NOMO-1 (cell line): ENCODE measurements at regions not wholly inside any gene's neighbourhood (a gene's known extent, or its start where the extent isn't known, plus 50 kb on each side); places are given as distances from the start of the nearest gene placed in this dataset.

ENCODE experiments used
- DNase-seq, 2 experiments: peaks; one replicate each; lab custom pipeline; 2025; ENCODE audit not compliant: unreplicated experiment in 2 of 2; lab: John Stamatoyannopoulos, UW

GRCh38 chr22:48575618-48576332 lies 1251.9 kb downstream of the BRD1 start:
- no peak for DNase-seq

DNA sequence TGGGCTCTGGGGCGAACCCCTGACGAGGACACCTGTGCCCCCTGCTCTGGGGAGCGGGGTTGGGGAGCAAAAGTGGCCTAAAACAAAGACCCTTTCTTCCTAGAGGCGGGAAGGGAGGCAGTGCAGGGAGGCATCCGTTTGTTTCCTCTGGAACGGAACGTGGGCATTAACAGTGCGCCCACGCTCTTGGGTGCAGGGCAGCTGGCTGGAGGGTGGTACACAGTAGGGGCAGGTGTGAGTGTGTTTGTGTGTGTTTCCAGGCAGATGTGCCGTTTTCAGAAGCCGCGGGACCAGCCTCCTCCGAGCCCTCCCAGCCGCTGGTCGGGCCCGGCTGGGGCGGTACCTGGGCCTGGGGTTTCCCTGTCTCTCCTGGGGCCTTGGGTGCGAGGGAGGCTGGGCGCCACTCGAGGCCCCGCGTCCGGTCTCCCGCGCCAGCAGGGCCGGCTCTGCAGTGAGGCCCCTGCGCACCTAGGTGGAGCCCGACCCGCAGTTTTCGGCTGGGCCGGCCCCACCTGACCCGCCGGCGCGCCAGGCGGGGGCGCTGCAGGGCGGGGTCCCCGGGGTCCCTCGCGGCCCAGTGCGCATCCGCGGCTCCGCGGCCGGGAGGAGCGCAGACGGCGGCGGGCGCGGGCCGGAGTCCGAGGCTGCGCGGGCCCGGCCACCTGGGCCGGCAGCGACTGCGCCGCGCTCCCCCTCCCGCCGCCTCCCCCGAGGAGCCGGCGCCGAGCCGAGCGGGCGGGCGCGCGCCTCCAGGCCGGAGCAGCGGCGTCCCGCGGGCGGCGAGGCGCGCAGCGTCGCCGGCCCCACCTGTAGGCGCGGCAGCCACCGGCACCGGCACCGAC lies 1252.7 kb downstream of the BRD1 start:
- no peak for DNase-seq

DNA sequence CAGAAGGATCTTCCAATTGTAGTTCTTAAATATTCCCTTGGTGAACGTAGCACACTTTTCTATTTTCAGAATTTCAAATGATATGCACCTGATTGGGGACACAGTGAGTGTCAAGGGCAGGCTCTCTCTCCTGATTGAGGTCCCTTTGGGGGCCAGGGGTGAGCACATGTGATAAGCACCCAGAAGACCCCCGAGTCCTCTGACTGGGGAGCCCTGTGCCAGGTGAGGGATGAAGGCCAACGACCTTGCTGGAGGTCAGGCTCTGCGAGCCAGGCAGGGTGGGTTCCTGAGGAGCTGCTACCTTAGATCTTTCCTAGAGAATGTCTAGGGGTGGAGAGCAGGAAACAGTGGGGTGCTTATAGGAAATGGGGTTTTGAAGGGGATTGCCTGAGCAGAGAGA lies 1253.9 kb downstream of the BRD1 start:
- DNase-seq, result no peak

DNA sequence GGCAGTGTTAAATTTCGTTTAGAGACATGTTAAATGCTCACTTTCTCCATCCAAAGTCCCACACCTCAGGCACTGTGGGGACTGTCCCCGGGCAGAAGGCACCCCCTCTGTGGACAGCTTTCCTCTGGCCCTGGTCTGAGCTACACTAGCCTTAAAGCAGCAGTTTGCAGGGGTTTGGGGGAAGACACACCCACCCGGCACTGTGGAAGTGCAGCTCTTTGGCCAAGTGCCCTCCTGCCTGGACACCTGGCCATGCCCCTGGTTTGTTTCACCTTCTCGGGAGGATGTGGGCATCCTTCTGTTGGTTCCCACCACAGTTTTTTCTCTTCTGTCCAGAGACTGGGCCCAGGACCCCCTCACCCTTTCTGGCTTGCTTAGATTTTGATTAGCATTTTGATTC lies 1254.7 kb downstream of the BRD1 start:
- no peak for DNase-seq

DNA sequence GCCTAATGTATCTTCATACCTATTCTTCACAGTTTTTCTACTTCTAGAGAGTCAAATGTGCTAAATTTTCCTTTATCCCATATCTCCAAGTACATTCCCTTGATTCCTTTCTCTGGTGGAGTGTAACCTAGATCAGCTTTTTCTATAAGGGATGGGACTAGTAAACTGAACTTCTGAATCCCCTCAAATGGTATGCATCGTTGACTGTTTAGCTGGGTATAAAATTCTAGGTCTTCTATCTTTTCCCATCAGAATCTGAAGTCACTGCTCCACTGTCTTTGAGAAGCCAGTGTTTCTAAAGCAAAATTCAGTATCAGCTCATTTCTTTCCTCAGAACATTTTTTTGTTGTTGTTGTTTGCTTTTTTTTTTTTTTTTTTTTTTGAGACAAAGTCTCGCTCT lies 1256.8 kb downstream of the BRD1 start:
- no peak for DNase-seq

DNA sequence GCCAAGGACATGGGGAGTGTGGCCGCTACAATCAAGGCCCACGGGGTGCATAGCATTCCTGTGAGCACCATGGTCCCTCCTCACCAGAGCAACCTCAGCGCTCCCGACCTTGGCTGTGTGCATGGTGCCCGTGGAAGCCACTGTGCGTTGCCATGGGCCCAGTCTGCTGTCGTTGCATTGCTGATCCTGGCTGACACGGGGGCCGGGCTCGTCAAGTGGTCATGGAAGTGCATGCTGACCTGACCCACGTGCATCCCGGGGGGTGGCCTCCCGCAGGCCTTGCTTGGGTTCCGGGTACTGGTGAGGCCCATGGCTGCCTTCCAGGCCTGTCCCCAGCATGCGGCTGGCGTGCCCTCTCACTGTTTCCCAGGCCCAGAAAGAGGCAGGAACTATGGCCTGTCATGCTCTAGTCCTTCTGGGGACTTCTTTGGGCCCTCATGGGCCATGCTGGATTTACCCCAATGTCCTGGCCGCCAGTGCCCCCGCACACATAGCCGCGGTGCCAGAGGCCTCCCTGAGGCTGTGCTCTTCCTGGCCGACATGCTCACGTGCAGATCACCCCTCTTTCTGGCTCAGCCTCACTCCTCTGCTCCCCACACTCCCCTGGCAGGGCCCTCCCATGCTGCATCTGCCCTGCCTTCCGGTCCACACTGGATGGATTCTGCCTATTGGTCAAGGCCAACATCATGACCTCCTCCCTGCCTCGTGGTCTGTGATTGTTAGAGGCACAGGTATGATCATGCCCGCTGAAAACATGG lies 1258.0 kb downstream of the BRD1 start:
- DNase-seq, result no peak

GRCh38 chr22:48568736-48569330 lies 1258.8 kb downstream of the BRD1 start:
- no peak for DNase-seq

GRCh38 chr22:48567213-48567975 lies 1260.3 kb downstream of the BRD1 start:
- DNase-seq, result no peak

DNA sequence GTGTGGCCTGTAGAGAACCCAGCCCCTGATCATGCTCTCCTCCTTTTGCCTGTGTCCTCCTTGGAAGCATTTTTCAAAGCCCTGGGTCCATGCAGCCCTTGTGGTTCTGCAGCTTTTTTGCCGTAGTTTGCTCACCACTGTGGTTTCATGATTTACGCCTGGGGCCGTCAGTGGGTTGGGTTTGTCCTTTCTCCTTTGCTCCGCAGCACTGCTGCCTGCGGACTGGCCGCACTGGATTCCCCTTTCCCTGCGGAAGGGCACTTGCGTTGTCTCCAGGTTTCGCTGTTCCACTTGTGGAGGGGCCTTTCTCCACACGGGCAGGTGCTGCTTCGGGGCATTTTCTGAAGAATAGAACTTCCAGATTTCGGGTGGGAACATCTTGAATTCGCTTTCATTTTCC lies 1260.9 kb downstream of the BRD1 start:
- DNase-seq, result no peak

DNA sequence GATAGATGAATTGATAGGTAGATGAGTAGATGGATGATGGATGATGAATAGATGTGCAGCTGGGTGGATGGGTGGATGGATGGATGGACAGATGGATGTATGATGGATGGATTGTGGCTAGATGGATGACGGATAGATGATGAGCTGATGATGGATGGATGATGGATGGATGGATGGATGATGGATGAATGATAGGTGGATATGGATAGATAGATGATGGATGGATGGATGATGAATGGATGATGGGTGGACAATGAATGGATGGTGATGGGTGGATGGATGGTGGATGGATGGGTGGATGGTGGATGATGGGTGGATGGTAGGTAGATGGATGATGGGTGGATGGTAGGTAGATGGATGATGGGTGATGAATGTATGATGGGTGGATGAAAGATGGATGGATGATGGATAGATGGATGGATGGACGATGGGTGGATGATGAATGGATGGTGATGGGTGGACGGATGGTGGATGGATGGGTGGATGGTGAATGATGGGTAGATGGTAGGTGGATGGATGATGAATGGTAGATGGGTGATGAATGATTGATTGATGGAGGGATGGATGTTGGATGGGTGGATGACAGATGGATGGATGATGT lies 1261.7 kb downstream of the BRD1 start:
- DNase-seq, result no peak

DNA sequence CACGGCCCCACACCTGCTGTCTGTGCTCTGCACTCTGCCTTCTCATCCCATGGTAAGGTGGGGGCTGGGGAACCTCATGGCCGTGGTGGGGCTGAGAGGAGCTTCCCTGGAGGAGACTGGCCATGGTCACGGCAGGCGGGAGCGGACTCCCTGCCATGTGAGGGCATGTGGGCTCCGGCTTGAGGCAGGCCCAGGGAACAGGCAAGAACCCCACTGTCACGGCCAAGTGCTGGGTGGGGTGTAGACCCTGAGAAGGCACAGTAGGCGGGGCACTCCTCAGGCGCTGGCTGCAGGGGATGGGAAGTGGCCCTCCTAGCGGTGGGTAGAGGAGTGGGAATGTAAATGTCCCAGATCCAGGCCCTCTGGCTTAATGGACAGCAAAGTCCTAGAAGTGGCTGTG lies 1262.7 kb downstream of the BRD1 start:
- DNase-seq, result no peak

DNA sequence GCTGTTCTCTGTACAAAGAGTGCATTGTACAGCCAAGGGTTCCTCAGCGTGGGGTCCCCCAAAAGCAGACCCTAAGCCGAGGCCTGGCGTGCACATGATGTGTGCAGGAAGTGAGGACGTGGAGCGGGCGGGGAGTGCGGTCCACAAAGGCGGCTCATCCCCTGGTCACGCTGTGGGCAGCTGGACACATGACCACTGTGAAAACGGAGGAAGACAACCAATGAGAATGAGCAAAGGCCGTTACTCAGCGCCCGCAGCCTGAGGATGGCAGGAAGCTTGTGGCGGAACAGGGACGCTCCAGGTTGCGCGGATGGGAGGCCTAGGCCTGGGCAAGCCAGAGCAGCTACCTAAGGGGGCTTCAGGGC lies 1263.7 kb downstream of the BRD1 start:
- no peak for DNase-seq

- no peak for DNase-seq
Observed at GRCh38 chr22:48563118-48563965, 1264.3 kb downstream of the BRD1 start.

DNA sequence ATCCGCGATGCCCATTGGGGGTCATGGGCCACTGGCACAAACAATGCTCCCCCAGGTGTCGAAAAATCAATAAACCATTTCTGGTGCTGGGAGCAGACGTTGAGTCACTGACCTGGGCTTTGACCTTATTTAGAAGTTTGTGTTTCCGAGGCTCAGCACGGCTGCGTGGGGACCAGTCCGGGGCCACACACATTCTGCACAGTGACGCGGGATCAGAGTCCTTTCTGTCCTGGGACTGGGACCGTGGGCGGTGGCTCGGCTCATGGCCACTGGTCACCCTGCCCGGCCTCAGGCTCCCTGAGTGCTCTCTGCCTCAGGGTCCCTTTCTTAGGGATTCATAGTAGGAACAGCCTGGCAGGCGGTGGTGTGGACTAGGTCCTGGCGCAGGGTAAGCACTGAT lies 1266.0 kb downstream of the BRD1 start:
- DNase-seq, result no peak

DNA sequence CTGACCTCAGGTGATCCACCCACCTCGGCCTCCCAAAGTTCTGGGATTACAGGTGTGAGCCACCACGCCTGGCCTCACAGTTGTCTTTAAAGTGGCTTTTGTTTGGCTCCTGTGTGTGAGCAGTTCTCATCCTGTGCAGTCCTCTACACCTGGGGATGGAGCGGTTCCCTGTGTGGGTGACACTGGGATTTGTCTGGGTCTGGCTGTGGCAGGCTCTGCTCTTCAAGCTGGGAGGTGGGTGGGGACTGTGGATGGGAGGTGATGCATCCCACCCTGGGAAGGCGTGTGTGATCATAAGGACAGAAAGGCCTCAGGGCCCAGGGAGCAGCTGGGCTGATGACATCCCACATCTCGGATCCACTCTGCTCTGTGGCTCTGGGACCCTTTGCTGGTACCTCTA lies 1266.8 kb downstream of the BRD1 start:
- no peak for DNase-seq

- no peak for DNase-seq
Observed at GRCh38 chr22:48560389-48560751, 1267.3 kb downstream of the BRD1 start.

DNA sequence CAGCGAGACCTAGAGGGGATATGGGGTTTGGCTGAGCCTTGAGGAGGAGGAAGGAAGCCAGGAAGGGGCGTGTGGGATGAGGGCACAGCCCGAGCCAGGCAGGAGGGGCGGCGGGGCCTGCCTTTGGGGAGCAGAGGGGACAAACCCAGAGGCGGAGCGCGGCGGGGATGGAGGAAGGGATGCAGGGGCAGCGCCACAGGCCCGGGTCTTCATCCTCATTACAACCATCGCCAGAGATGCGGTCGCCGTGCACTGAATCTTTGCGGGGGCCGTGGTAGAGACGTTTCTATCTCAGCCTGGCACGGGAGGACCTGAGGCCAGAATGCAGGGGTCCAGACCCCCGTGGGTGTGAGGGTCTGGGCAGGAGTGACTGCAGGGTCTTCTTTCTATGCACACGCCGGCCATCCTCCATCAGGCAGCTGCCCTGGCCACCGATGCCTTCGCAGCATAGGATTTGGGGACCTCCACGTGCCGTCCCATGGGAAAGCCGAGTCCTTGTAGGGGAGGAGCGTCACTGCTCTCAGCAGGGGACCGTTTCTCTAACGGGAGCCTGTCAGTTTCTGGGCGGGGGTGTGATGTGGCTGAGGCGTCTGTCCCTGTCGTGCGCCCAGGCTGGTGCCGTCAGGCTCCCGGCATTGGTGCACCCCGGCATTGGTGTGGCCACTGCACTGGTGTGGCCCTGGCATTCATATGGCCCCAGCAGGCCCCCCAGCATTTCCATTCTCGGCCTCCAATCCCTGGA lies 1267.9 kb downstream of the BRD1 start:
- DNase-seq, result no peak

DNA sequence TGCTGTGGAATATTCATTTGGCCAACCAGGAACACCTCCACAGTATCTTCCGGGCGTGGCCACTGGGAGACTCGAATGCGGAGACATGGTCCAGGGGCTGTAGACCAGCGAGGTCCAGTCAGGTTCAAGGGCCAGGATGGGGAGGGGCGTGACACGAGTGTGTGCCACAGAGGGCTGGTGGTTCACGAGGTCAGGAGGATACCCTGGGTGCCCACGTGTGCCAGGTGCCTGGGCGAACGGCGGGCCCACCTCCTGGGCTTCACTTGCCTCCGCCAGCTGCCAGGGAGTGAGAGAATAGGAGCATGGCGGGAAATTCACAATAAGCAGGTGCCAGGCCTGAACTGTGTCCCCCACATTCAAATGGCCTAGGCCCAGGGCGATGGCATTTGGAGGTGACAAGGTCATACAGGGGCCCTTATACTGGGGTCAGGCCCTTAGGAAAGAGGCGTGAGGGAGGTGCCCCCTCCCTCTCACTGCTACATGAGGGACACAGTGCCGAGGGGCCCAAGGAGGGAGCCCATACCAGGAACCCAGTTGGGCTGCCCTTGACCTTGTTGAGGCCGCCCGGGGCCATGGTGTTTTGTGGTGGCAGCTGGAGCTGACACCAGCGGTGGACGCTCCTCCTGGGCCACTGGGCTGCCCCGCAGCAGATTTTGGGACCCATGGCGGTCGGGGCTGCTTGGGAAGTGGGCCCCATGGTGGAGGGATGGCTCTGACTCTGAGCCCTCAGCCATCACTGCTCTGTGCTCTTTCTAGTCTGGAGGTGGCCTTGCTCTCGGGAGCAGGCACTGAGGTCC lies 1268.9 kb downstream of the BRD1 start:
- no peak for DNase-seq
